Fibroblast of lung (primary cell): ENCODE measurements at regions not wholly inside any gene's neighbourhood (a gene's known extent, or its start where the extent isn't known, plus 50 kb on each side); places are given as distances from the start of the nearest gene placed in this dataset.

Source experiments
- DNase-seq, 2 donors: peaks; one replicate each; pipeline versions ENCODE4 v3.0.0 to v3.0.0-alpha.2; 2010; ENCODE audit warnings: low read depth in 2 of 2
- H2AFZ ChIP-seq: 2 replicates; pipeline ENCODE4 v1.5.1; 2012; ENCODE audit warnings: low read length, control low read depth, inconsistent platforms
- H3K27ac ChIP-seq: 2 replicates; pipeline ENCODE4 v1.5.1; 2011; ENCODE audit warnings: low read length, control low read depth; ENCODE audit not compliant: insufficient read depth
- H3K27me3 ChIP-seq: 2 replicates; pipeline ENCODE4 v1.5.1; 2011; ENCODE audit warnings: mild to moderate bottlenecking, low read length; ENCODE audit not compliant: control insufficient read depth, insufficient read depth
- H3K36me3 ChIP-seq: 2 replicates; pipeline ENCODE4 v1.5.1; 2011; ENCODE audit warnings: low read length; ENCODE audit not compliant: control insufficient read depth, insufficient read depth
- H3K4me1 ChIP-seq: 2 replicates; pipeline ENCODE4 v1.5.1; 2011; ENCODE audit warnings: low read length; ENCODE audit not compliant: control insufficient read depth, insufficient read depth; ENCODE audit errors: extremely low read depth
- H3K4me2 ChIP-seq: 2 replicates; pipeline ENCODE4 v1.5.1; 2011; ENCODE audit warnings: low read length, control low read depth; ENCODE audit not compliant: insufficient read depth; ENCODE audit errors: extremely low read depth
- H3K4me3 ChIP-seq, 4 experiments: fragments of 200-600 bp in 1 of 4; sonication (generic) in 1 of 4; replicated peaks in 1 of 4; 2 replicates each; pipeline ENCODE4 v1.5.1; 2011 to 2016; ENCODE audit warnings: low read length in 4 of 4, low read depth in 3 of 4, mild to moderate bottlenecking in 3 of 4, control low read depth in 2 of 4, inconsistent platforms in 1 of 4, mixed read lengths in 1 of 4; ENCODE audit not compliant: insufficient read depth in 1 of 4; ENCODE audit errors: control extremely low read depth in 1 of 4
- H3K79me2 ChIP-seq: 2 replicates; pipeline ENCODE4 v1.5.1; 2012; ENCODE audit warnings: mild to moderate bottlenecking, low read length, inconsistent platforms; ENCODE audit not compliant: control insufficient read depth, insufficient read depth
- H3K9ac ChIP-seq: 2 replicates; pipeline ENCODE4 v1.5.1; 2011; ENCODE audit warnings: mild to moderate bottlenecking, low read length, control low read depth; ENCODE audit not compliant: insufficient read depth
- H3K9me3 ChIP-seq: 2 replicates; pipeline ENCODE4 v1.5.1; 2012; ENCODE audit warnings: low read depth, low read length; ENCODE audit not compliant: control insufficient read depth, insufficient read depth
- H4K20me1 ChIP-seq: 2 replicates; pipeline ENCODE4 v1.5.1; 2011; ENCODE audit warnings: low read length; ENCODE audit not compliant: control insufficient read depth, insufficient read depth; ENCODE audit errors: extremely low read depth
- EZH2 ChIP-seq: IDR thresholded peaks from 2 replicates; pipeline ENCODE4 v1.5.1; 2012; ENCODE audit warnings: low read length, control low read depth, mild to moderate bottlenecking; ENCODE audit errors: missing control alignments
- TF ChIP-seq, protein P1 (sequence below), 2 donors: IDR thresholded peaks in 1 of 2; conservative IDR thresholded peaks in 1 of 2; 1 replicate in 1 of 2; 2 replicates in 1 of 2; pipeline ENCODE4 v1.5.1; 2011 to 2012; ENCODE audit warnings: low read length in 2 of 2, control low read depth in 1 of 2, inconsistent platforms in 1 of 2, low read depth in 1 of 2, mild to moderate bottlenecking in 1 of 2

DNA sequence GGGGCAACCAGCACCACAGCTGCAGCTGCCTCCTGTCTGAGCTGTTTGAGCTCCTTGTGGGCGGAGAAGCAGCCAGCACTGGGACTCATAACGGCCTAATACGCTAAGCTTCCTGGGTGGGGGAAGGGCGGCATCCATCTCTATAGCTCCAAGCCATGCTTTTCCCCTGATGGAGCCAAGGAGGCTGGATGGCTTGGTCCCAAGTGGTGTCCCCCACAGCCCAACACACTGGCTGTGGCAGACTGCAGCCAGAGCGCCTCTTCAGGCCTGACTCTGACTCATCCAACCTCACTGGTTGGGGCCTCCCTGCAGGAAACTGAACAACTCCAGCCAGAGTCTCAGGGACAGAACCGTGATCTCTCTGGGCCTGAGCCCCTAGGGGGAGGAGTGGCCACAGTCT lies 537.3 kb downstream of the SUCLA2 start:
- Histone ChIP-seq H3K36me3 (no peaks in the 10 kb centered on the region), H3K9ac (no peak overlapping the region), H3K4me3 (no peak overlapping the region), H3K4me2 (no peak overlapping the region), H2AFZ (peak overlapping the region; percentile 23), H3K27ac (no peak overlapping the region), H4K20me1 (no peaks in the 10 kb centered on the region), H3K9me3 (no peaks in the 10 kb centered on the region), H3K27me3 (no peaks in the 10 kb centered on the region), H3K4me1 (no peaks in the 10 kb centered on the region), H3K79me2 (no peaks in the 10 kb centered on the region)
- DNase-seq: peak; percentile 59 to 72
- no peak for TF ChIP-seq EZH2
- TF ChIP-seq, protein P1, sequence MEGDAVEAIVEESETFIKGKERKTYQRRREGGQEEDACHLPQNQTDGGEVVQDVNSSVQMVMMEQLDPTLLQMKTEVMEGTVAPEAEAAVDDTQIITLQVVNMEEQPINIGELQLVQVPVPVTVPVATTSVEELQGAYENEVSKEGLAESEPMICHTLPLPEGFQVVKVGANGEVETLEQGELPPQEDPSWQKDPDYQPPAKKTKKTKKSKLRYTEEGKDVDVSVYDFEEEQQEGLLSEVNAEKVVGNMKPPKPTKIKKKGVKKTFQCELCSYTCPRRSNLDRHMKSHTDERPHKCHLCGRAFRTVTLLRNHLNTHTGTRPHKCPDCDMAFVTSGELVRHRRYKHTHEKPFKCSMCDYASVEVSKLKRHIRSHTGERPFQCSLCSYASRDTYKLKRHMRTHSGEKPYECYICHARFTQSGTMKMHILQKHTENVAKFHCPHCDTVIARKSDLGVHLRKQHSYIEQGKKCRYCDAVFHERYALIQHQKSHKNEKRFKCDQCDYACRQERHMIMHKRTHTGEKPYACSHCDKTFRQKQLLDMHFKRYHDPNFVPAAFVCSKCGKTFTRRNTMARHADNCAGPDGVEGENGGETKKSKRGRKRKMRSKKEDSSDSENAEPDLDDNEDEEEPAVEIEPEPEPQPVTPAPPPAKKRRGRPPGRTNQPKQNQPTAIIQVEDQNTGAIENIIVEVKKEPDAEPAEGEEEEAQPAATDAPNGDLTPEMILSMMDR (conservative IDR thresholded peaks at IDR 0.05 in 1 of 2, IDR thresholded peaks at IDR 0.05 in 1 of 2; ENCODE audit: low read depth in 1 of 2, low read length in 2 of 2): no peak

DNA sequence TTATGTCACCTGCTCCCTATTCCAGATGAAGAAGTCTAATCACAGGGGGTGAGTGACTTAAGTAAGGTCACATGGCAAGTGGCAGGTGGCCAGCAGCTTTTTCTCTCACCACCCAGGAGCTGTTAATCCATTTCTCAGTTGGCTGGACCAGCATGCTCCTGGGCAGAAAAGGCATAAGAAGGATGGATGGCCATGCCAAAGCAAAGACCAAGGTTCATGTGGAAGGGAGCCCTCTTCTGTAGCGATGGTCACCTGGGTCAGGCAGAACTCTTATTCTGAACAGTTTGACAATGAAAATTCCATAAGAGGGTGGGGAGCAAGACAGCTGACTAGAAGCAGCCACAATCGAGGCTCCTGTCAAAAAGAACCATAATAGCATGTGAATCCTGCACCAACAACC lies 538.1 kb downstream of the SUCLA2 start:
- DNase-seq: no peak
- Histone ChIP-seq H3K4me1 (no peaks in the 10 kb centered on the region), H3K27me3 (no peaks in the 10 kb centered on the region), H3K9me3 (no peaks in the 10 kb centered on the region), H3K4me2 (no peak overlapping the region), H3K4me3 (no peak overlapping the region), H3K27ac (no peak overlapping the region), H2AFZ (no peak overlapping the region), H3K79me2 (no peaks in the 10 kb centered on the region), H3K36me3 (no peaks in the 10 kb centered on the region), H4K20me1 (no peaks in the 10 kb centered on the region), H3K9ac (no peak overlapping the region)
- TF ChIP-seq EZH2: no peak
- TF ChIP-seq, protein P1 (conservative IDR thresholded peaks at IDR 0.05 in 1 of 2, IDR thresholded peaks at IDR 0.05 in 1 of 2; ENCODE audit: low read depth in 1 of 2, low read length in 2 of 2): no peak

DNA sequence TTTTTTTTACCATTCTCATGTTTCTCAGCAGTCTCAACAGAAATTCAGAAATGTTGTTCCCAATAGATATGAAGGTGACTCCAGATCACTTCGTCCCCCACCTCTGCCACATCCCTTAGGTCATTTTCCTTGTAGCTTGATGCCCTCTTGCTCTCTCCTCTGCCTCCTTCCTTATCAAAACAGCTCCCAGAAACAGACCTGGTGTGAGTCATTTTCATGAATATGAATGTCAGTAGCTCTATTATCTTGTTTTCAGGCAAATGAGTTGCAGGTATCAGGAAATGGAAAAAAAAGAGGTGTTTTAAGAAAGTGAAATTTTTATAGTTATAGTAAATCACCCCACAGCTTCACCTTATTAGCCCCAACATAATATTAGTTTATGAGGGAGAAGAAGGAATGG lies 539.3 kb downstream of the SUCLA2 start:
- Histone ChIP-seq H3K9ac (no peak overlapping the region), H3K4me3 (no peak overlapping the region), H2AFZ (no peak overlapping the region), H3K27ac (no peak overlapping the region), H3K4me2 (no peak overlapping the region), H3K4me1 (no peaks in the 10 kb centered on the region), H4K20me1 (no peaks in the 10 kb centered on the region), H3K27me3 (no peaks in the 10 kb centered on the region), H3K36me3 (no peaks in the 10 kb centered on the region), H3K9me3 (no peaks in the 10 kb centered on the region), H3K79me2 (no peaks in the 10 kb centered on the region)
- DNase-seq: no peak
- TF ChIP-seq EZH2: no peak
- TF ChIP-seq, protein P1 (conservative IDR thresholded peaks at IDR 0.05 in 1 of 2, IDR thresholded peaks at IDR 0.05 in 1 of 2; ENCODE audit: low read depth in 1 of 2, low read length in 2 of 2): no peak
